ENCODE measurements at regions not wholly inside any gene's neighbourhood (a gene's known extent, or its start where the extent isn't known, plus 50 kb on each side); places are given as distances from the start of the nearest gene placed in this dataset.

GRCh38 chr2:234206738-234207137 is 156.2 kb downstream of the SPP2 start:
- Mint-ChIP-seq H3K4me1 (no peaks in the 10 kb centered on the region), H3K27me3 (ENCODE audit: low read depth in 3 of 3) (peaks cover 3 to 7% (median 4%) of the 10 kb centered on the region in 3 donors), H3K27ac (no peak overlapping the region), H3K9me3 (peaks cover 0 to 8% (median 3%) of the 10 kb centered on the region in 7 donors), H3K4me3 (no peak overlapping the region), H3K36me3 (no peaks in the 10 kb centered on the region)
- no peak overlapping the region for H3K4me2 ChIP-seq (replicated peaks; ENCODE audit: extremely low read depth, low read length, poor library complexity, severe bottlenecking)
- H3K4me3 ChIP-seq (replicated peaks in 1 of 3; ENCODE audit: low read depth in 2 of 3, low read length in 3 of 3), result no peak overlapping the region
- H2AFZ ChIP-seq (ENCODE audit: insufficient read depth, low read depth, low read length, poor library complexity, severe bottlenecking), result no peak overlapping the region
- H3K9ac ChIP-seq (ENCODE audit: insufficient read depth, low read length, poor library complexity, severe bottlenecking), result no peak overlapping the region
- H3K79me2 ChIP-seq (ENCODE audit: insufficient read depth, low read length), result no peaks in the 10 kb centered on the region
- H3K27ac ChIP-seq (ENCODE audit: low read depth in 1 of 2, low read length in 2 of 2), result no peak overlapping the region
- no CpG with 5 or more reads among the region's 2 CpGs for WGBS (ENCODE audit: insufficient coverage)
- H3K9me3 ChIP-seq (replicated peaks in 1 of 2; ENCODE audit: control insufficient read depth in 1 of 2, insufficient read depth in 1 of 2, low read length in 2 of 2), result no peaks in the 10 kb centered on the region
- DNase-seq, result no peak
- H3K27me3 ChIP-seq (ENCODE audit: control insufficient read depth in 2 of 2, insufficient read depth in 2 of 2, low read length in 2 of 2), result no peaks in the 10 kb centered on the region
- H4K20me1 ChIP-seq (ENCODE audit: insufficient read depth, low read length), result no peaks in the 10 kb centered on the region
- intact Hi-C loops (cut with micrococcal nuclease), result no loop called here
- TF ChIP-seq CTCF (IDR thresholded peaks at IDR 0.05), result no peak
- no peaks in the 10 kb centered on the region for H3K36me3 ChIP-seq (replicated peaks in 1 of 2; ENCODE audit: control insufficient read depth in 1 of 2, insufficient read depth in 2 of 2, low read length in 2 of 2)
- no peaks in the 10 kb centered on the region for H3K4me1 ChIP-seq (ENCODE audit: control insufficient read depth in 1 of 2, insufficient read depth in 2 of 2, low read length in 2 of 2)

GRCh38 chr2:234204480-234204879 is 154.0 kb downstream of the SPP2 start:
- peaks cover 0 to 8% (median 3%) of the 10 kb centered on the region in 7 donors for H3K9me3 Mint-ChIP-seq
- Histone ChIP-seq H3K4me2 (replicated peaks; ENCODE audit: extremely low read depth, low read length, poor library complexity, severe bottlenecking) (no peak overlapping the region), H3K4me3 (replicated peaks in 1 of 3; ENCODE audit: low read depth in 2 of 3, low read length in 3 of 3) (no peak overlapping the region), H3K36me3 (replicated peaks in 1 of 2; ENCODE audit: control insufficient read depth in 1 of 2, insufficient read depth in 2 of 2, low read length in 2 of 2) (no peaks in the 10 kb centered on the region), H4K20me1 (ENCODE audit: insufficient read depth, low read length) (no peaks in the 10 kb centered on the region), H3K9me3 (replicated peaks in 1 of 2; ENCODE audit: control insufficient read depth in 1 of 2, insufficient read depth in 1 of 2, low read length in 2 of 2) (no peaks in the 10 kb centered on the region), H3K79me2 (ENCODE audit: insufficient read depth, low read length) (no peaks in the 10 kb centered on the region), H2AFZ (ENCODE audit: insufficient read depth, low read depth, low read length, poor library complexity, severe bottlenecking) (no peak overlapping the region), H3K27ac (ENCODE audit: low read depth in 1 of 2, low read length in 2 of 2) (no peak overlapping the region), H3K27me3 (ENCODE audit: control insufficient read depth in 2 of 2, insufficient read depth in 2 of 2, low read length in 2 of 2) (no peaks in the 10 kb centered on the region), H3K4me1 (ENCODE audit: control insufficient read depth in 1 of 2, insufficient read depth in 2 of 2, low read length in 2 of 2) (no peaks in the 10 kb centered on the region), H3K9ac (ENCODE audit: insufficient read depth, low read length, poor library complexity, severe bottlenecking) (no peak overlapping the region)
- TF ChIP-seq CTCF (IDR thresholded peaks at IDR 0.05), result no peak
- DNase-seq, result no peak
- no CpG with 5 or more reads among the region's 1 CpG for WGBS (ENCODE audit: insufficient coverage)
- H3K4me3 Mint-ChIP-seq, result no peak overlapping the region
- no peaks in the 10 kb centered on the region for H3K36me3 Mint-ChIP-seq
- intact Hi-C loops (cut with micrococcal nuclease), result no loop called here
- no peak overlapping the region for H3K27ac Mint-ChIP-seq
- no peaks in the 10 kb centered on the region for H3K4me1 Mint-ChIP-seq
- peaks cover 1 to 5% (median 5%) of the 10 kb centered on the region in 3 donors for H3K27me3 Mint-ChIP-seq (ENCODE audit: low read depth in 3 of 3)
